Stomach (tissue), 4 donors: ENCODE measurements at regions not wholly inside any gene's neighbourhood (a gene's known extent, or its start where the extent isn't known, plus 50 kb on each side); places are given as distances from the start of the nearest gene placed in this dataset.

Source experiments
- CTCF ChIP-seq, 7 experiments: fragments of 450-650 bp in 4 of 7; fragments of 200-600 bp in 3 of 7; sonication (generic) in 3 of 7; IDR thresholded peaks; one replicate each; pipeline ENCODE4 v1.5.1; 2016 to 2019; ENCODE audit warnings: antibody characterized with exemption in 7 of 7, control low read depth in 2 of 7, mild to moderate bottlenecking in 1 of 7
- POLR2AphosphoS5 ChIP-seq, 3 donors: sonication (generic); formaldehyde crosslinking; IDR thresholded peaks; one replicate each; pipeline ENCODE4 v1.6.1; 2016; ENCODE audit warnings: antibody characterized with exemption in 3 of 3

GRCh38 chr2:100197631-100198153 lies 55.3 kb upstream of the AFF3 start:
- TF ChIP-seq CTCF (IDR thresholded peaks at IDR 0.05) (no peak), POLR2AphosphoS5 (IDR thresholded peaks at IDR 0.05) (peak in 1 of 3 donors; percentile 29)
